ENCODE measurements at regions not wholly inside any gene's neighbourhood (a gene's known extent, or its start where the extent isn't known, plus 50 kb on each side); places are given as distances from the start of the nearest gene placed in this dataset.

DNA sequence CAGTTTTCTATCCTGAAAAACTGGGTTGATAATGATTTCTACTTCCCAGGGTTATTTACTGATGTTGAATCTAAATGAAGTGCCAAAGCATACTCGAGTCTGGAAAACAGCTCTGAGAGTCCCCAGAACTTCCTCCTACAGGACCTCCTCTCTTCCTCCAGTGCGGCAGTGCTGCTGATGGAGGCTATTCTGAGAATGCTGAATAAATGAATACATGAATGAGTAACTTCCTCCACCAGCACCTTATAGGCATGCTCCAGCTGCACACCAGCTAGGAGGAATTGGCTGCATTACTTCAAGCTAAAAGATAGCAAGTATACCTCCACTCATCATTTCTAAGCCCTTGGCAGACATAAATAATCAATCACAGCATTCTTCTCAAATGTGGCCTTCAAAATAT, 448.8 kb upstream of the CCDC196 start:
- no peaks in the 10 kb centered on the region for H3F3A ChIP-seq (replicated peaks; ENCODE audit: insufficient read depth)
- H3K9me2 ChIP-seq = no peaks in the 10 kb centered on the region
- H3K4me2 ChIP-seq = no peak overlapping the region
- no peaks in the 10 kb centered on the region; the same call in 1 of the 2 replicates for H3K9me3 ChIP-seq
- DNase-seq = no peak
- H3K4me3 ChIP-seq (ENCODE audit: low read depth in 2 of 2, low read length in 1 of 2) = no peak overlapping the region
- WGBS (ENCODE audit: low lambda C conversion rate) = 33% methylated on average over 2 of the region's 2 CpGs
- no peak overlapping the region for H3K27ac ChIP-seq (ENCODE audit: low read depth in 2 of 2, low read length in 1 of 2)
- no peak for TF ChIP-seq SIN3A (IDR thresholded peaks at IDR 0.05; ENCODE audit: borderline replicate concordance, low read depth, low read length)
- no peak for TF ChIP-seq POLR2AphosphoS5 (IDR thresholded peaks at IDR 0.05; ENCODE audit: low read depth, low read length)
- TF ChIP-seq, protein P1, sequence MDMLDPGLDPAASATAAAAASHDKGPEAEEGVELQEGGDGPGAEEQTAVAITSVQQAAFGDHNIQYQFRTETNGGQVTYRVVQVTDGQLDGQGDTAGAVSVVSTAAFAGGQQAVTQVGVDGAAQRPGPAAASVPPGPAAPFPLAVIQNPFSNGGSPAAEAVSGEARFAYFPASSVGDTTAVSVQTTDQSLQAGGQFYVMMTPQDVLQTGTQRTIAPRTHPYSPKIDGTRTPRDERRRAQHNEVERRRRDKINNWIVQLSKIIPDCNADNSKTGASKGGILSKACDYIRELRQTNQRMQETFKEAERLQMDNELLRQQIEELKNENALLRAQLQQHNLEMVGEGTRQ (IDR thresholded peaks at IDR 0.05; ENCODE audit: borderline replicate concordance, low read depth, low read length) = no peak
- TF ChIP-seq RFX5 (IDR thresholded peaks at IDR 0.05; ENCODE audit: low read length) = no peak
- TF ChIP-seq EP300 (IDR thresholded peaks at IDR 0.05; ENCODE audit: borderline replicate concordance in 1 of 2, low read depth in 1 of 2, low read length in 1 of 2) = no peak
- no peak for TF ChIP-seq NFIC (IDR thresholded peaks at IDR 0.05; ENCODE audit: borderline replicate concordance)
- TF ChIP-seq, protein P2, sequence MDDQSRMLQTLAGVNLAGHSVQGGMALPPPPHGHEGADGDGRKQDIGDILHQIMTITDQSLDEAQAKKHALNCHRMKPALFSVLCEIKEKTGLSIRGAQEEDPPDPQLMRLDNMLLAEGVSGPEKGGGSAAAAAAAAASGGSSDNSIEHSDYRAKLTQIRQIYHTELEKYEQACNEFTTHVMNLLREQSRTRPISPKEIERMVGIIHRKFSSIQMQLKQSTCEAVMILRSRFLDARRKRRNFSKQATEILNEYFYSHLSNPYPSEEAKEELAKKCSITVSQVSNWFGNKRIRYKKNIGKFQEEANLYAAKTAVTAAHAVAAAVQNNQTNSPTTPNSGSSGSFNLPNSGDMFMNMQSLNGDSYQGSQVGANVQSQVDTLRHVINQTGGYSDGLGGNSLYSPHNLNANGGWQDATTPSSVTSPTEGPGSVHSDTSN (IDR thresholded peaks at IDR 0.05) = no peak
- TF ChIP-seq ELF1 (IDR thresholded peaks at IDR 0.05) = no peak
- POLR2A ChIA-PET = no interaction called here
- H3K9ac ChIP-seq = no peak overlapping the region
- H4K20me1 ChIP-seq (ENCODE audit: insufficient read depth) = no peaks in the 10 kb centered on the region
- no peaks in the 10 kb centered on the region for H3K79me2 ChIP-seq (ENCODE audit: insufficient read depth)
- H3K4me1 ChIP-seq (ENCODE audit: control insufficient read depth in 1 of 2, insufficient read depth in 2 of 2, low read depth in 1 of 2, low read length in 1 of 2) = no peaks in the 10 kb centered on the region
- H3K27me3 ChIP-seq (ENCODE audit: insufficient read depth) = no peaks in the 10 kb centered on the region
- CTCF ChIA-PET = interaction anchor here (1.2 to 1.8 kb wide), 2 partner anchors 9 to 61 kb away, joined by 3 to 6 read pairs; no protein-coding TSS in a partner anchor
- no peaks in the 10 kb centered on the region for H3K36me3 ChIP-seq (replicated peaks in 1 of 2; ENCODE audit: control insufficient read depth in 1 of 2, insufficient read depth in 2 of 2, low read length in 1 of 2)
- H2AFZ ChIP-seq (ENCODE audit: low read depth) = no peak overlapping the region

DNA sequence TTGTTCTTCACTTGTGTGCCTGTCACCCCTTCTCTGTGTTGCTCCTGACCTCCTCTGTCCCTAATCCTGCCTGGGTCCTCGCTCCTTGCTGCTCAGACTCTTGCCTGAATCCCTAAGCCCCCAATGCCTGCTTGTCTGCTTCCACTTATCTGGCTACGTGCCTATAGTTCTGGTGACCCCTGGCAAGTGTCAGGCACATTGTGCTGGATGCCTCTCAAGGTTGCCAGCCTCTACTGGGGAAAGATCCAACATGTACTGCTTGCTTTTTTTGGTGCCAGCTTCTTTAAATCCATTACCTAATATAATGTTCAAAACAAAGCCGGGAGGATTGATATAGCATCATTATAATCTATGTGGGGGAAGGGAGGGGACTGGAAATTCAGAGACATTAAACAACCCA, 448.0 kb upstream of the CCDC196 start:
- Histone ChIP-seq H3K4me3 (ENCODE audit: low read depth in 2 of 2, low read length in 1 of 2) (no peak overlapping the region), H2AFZ (ENCODE audit: low read depth) (no peak overlapping the region), H3K9me2 (no peaks in the 10 kb centered on the region), H3K4me2 (no peak overlapping the region), H3K79me2 (ENCODE audit: insufficient read depth) (no peaks in the 10 kb centered on the region), H3K9me3 (no peaks in the 10 kb centered on the region; the same call in 1 of the 2 replicates), H3K36me3 (replicated peaks in 1 of 2; ENCODE audit: control insufficient read depth in 1 of 2, insufficient read depth in 2 of 2, low read length in 1 of 2) (no peaks in the 10 kb centered on the region), H3K9ac (no peak overlapping the region), H3K4me1 (ENCODE audit: control insufficient read depth in 1 of 2, insufficient read depth in 2 of 2, low read depth in 1 of 2, low read length in 1 of 2) (no peaks in the 10 kb centered on the region), H4K20me1 (ENCODE audit: insufficient read depth) (no peaks in the 10 kb centered on the region), H3K27ac (ENCODE audit: low read depth in 2 of 2, low read length in 1 of 2) (no peak overlapping the region), H3F3A (replicated peaks; ENCODE audit: insufficient read depth) (no peaks in the 10 kb centered on the region), H3K27me3 (ENCODE audit: insufficient read depth) (no peaks in the 10 kb centered on the region)
- 16% methylated on average over 3 of the region's 3 CpGs for WGBS (ENCODE audit: low lambda C conversion rate)
- TF ChIP-seq POLR2AphosphoS5 (IDR thresholded peaks at IDR 0.05; ENCODE audit: low read depth, low read length) (no peak), MXI1 (IDR thresholded peaks at IDR 0.05; ENCODE audit: low read depth, low read length) (no peak), TEAD4 (IDR thresholded peaks at IDR 0.05; ENCODE audit: borderline replicate concordance, insufficient read depth) (no peak), RFX5 (IDR thresholded peaks at IDR 0.05; ENCODE audit: low read length) (no peak), EZH2phosphoT487 (IDR thresholded peaks at IDR 0.05; ENCODE audit: borderline replicate concordance, low read depth) (no peak), FOSL2 (IDR thresholded peaks at IDR 0.05; ENCODE audit: borderline replicate concordance, low read depth) (no peak), GATA2 (CRISPR knock-in tag; IDR thresholded peaks at IDR 0.05) (no peak), FOXJ3 (CRISPR knock-in tag; IDR thresholded peaks at IDR 0.05) (no peak), FOXM1 (IDR thresholded peaks at IDR 0.05; ENCODE audit: low read depth) (no peak), JUND (IDR thresholded peaks at IDR 0.05) (no peak), SIN3A (IDR thresholded peaks at IDR 0.05; ENCODE audit: borderline replicate concordance, low read depth, low read length) (no peak)
- TF ChIP-seq, protein P3, sequence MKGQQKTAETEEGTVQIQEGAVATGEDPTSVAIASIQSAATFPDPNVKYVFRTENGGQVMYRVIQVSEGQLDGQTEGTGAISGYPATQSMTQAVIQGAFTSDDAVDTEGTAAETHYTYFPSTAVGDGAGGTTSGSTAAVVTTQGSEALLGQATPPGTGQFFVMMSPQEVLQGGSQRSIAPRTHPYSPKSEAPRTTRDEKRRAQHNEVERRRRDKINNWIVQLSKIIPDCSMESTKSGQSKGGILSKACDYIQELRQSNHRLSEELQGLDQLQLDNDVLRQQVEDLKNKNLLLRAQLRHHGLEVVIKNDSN (IDR thresholded peaks at IDR 0.05; ENCODE audit: borderline replicate concordance, low read depth) = no peak
- TF ChIP-seq, protein P4, sequence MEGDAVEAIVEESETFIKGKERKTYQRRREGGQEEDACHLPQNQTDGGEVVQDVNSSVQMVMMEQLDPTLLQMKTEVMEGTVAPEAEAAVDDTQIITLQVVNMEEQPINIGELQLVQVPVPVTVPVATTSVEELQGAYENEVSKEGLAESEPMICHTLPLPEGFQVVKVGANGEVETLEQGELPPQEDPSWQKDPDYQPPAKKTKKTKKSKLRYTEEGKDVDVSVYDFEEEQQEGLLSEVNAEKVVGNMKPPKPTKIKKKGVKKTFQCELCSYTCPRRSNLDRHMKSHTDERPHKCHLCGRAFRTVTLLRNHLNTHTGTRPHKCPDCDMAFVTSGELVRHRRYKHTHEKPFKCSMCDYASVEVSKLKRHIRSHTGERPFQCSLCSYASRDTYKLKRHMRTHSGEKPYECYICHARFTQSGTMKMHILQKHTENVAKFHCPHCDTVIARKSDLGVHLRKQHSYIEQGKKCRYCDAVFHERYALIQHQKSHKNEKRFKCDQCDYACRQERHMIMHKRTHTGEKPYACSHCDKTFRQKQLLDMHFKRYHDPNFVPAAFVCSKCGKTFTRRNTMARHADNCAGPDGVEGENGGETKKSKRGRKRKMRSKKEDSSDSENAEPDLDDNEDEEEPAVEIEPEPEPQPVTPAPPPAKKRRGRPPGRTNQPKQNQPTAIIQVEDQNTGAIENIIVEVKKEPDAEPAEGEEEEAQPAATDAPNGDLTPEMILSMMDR (IDR thresholded peaks at IDR 0.05) = no peak
- TF ChIP-seq, protein P5, sequence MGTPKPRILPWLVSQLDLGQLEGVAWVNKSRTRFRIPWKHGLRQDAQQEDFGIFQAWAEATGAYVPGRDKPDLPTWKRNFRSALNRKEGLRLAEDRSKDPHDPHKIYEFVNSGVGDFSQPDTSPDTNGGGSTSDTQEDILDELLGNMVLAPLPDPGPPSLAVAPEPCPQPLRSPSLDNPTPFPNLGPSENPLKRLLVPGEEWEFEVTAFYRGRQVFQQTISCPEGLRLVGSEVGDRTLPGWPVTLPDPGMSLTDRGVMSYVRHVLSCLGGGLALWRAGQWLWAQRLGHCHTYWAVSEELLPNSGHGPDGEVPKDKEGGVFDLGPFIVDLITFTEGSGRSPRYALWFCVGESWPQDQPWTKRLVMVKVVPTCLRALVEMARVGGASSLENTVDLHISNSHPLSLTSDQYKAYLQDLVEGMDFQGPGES (IDR thresholded peaks at IDR 0.05; ENCODE audit: low read depth, low read length) = no peak
- POLR2A ChIA-PET = no interaction called here
- DNase-seq = no peak
- CTCF ChIA-PET = interaction anchor here (1.2 kb wide), 1 partner anchor 32 kb away, joined by 3 read pairs; no protein-coding TSS in a partner anchor

Data from SK-N-SH (cell line).